IMR-90 (cell line): ENCODE measurements at regions not wholly inside any gene's neighbourhood (a gene's known extent, or its start where the extent isn't known, plus 50 kb on each side); places are given as distances from the start of the nearest gene placed in this dataset.

Experiments used
- ATAC-seq: fragments of 200-7000 bp; cut with Tn5 transposase; 2 replicates; pipeline ENCODE4 v1.9.1; 2020; ENCODE audit warnings: low read depth, mild to moderate bottlenecking, moderate library complexity
- BruUV-seq: library from RNA; stranded (reverse); fragments of 400-500 nt; replicated peaks from 2 replicates; lab custom pipeline; 2021; lab: Mats Ljungman, UMichigan
- CTCF ChIA-PET: fragments of 300-600 bp; formaldehyde crosslinking; extraction: SDS; loops from one replicate; lab custom pipeline; 2021; ENCODE audit warnings: antibody characterized with exemption; lab: Yijun Ruan, JAX
- POLR2A ChIA-PET: fragments of 300-600 bp; sonication (Branson Sonifier 250); formaldehyde crosslinking; loops from one replicate; lab custom pipeline; 2022; ENCODE audit warnings: antibody characterized with exemption; ENCODE audit not compliant: unreplicated experiment; lab: Charles Lee
- DNase-seq: peaks from one replicate; pipeline ENCODE4 v3.0.0; 2013
- H2AFZ ChIP-seq: replicated peaks from 2 replicates; pipeline ENCODE3; 2013; ENCODE audit warnings: low read length, mild to moderate bottlenecking; ENCODE audit not compliant: poor library complexity
- H2AK5ac ChIP-seq: 2 replicates; pipeline ENCODE4 v1.6.1; 2013; ENCODE audit warnings: low read depth, low read length, inconsistent platforms
- H2AK9ac ChIP-seq: replicated peaks from 2 replicates; pipeline ENCODE3; 2013; ENCODE audit warnings: mild to moderate bottlenecking, low read depth, low read length, moderate library complexity; ENCODE audit not compliant: poor library complexity
- H2BK120ac ChIP-seq: 2 replicates; pipeline ENCODE4 v1.6.1; 2013; ENCODE audit warnings: low read depth, low read length, inconsistent platforms
- H2BK15ac ChIP-seq: 3 replicates; pipeline ENCODE4 v1.6.1; 2013; ENCODE audit warnings: low read depth, low read length, inconsistent platforms
- H2BK20ac ChIP-seq: 2 replicates; pipeline ENCODE4 v1.6.1; 2013; ENCODE audit warnings: low read depth, mild to moderate bottlenecking, inconsistent platforms, low read length, moderate library complexity
- H2BK5ac ChIP-seq: 2 replicates; pipeline ENCODE4 v1.6.1; 2013; ENCODE audit warnings: mild to moderate bottlenecking, low read depth, low read length, inconsistent platforms; ENCODE audit not compliant: poor library complexity, severe bottlenecking
- H3K14ac ChIP-seq: replicated peaks from 2 replicates; pipeline ENCODE4 v1.6.1; 2013; ENCODE audit warnings: low read depth, low read length, inconsistent platforms
- H3K18ac ChIP-seq: 2 replicates; pipeline ENCODE4 v1.6.1; 2013; ENCODE audit warnings: low read depth, low read length, control low read depth
- H3K23ac ChIP-seq: 2 replicates; pipeline ENCODE4 v1.6.1; 2013; ENCODE audit warnings: low read depth, low read length, inconsistent platforms
- H3K27ac ChIP-seq: 2 replicates; pipeline ENCODE4 v1.5.1; 2013; ENCODE audit warnings: mild to moderate bottlenecking, control low read depth, low read length; ENCODE audit not compliant: insufficient read depth
- H3K27me3 ChIP-seq: 2 replicates; pipeline ENCODE4 v1.6.1; 2013; ENCODE audit warnings: low read length; ENCODE audit not compliant: control insufficient read depth, insufficient read depth
- H3K36me3 ChIP-seq: 2 replicates; pipeline ENCODE4 v1.6.1; 2013; ENCODE audit warnings: low read length, mixed read lengths; ENCODE audit not compliant: control insufficient read depth, insufficient read depth
- H3K4ac ChIP-seq: 2 replicates; pipeline ENCODE4 v1.6.1; 2013; ENCODE audit warnings: low read depth, low read length, inconsistent platforms
- H3K4me1 ChIP-seq: 2 replicates; pipeline ENCODE4 v1.6.1; 2013; ENCODE audit warnings: low read length, mixed read lengths; ENCODE audit not compliant: control insufficient read depth, insufficient read depth
- H3K4me2 ChIP-seq: 2 replicates; pipeline ENCODE4 v1.6.1; 2013; ENCODE audit warnings: low read depth, mild to moderate bottlenecking, control low read depth, low read length, moderate library complexity
- H3K4me3 ChIP-seq: 2 replicates; pipeline ENCODE4 v1.5.1; 2013; ENCODE audit warnings: low read depth, mild to moderate bottlenecking, control low read depth, low read length, moderate library complexity; ENCODE audit not compliant: insufficient read depth
- H3K56ac ChIP-seq: 2 replicates; pipeline ENCODE4 v1.6.1; 2013; ENCODE audit warnings: low read length, inconsistent platforms; ENCODE audit not compliant: insufficient read depth; ENCODE audit errors: extremely low read depth
- H3K79me1 ChIP-seq, 2 experiments: 2 replicates each; pipeline ENCODE4 v1.6.1; 2013; ENCODE audit warnings: low read length in 2 of 2, inconsistent platforms in 1 of 2, low read depth in 1 of 2
- H3K9ac ChIP-seq: 2 replicates; pipeline ENCODE4 v1.6.1; 2013; ENCODE audit warnings: low read depth, low read length, control low read depth
- H3K9me1 ChIP-seq: 2 replicates; pipeline ENCODE4 v1.6.1; 2013; ENCODE audit warnings: low read length, inconsistent platforms; ENCODE audit not compliant: insufficient read depth
- H3K9me3 ChIP-seq: 2 replicates; pipeline ENCODE4 v1.6.1; 2013; ENCODE audit warnings: low read length; ENCODE audit not compliant: control insufficient read depth, insufficient read depth
- H4K20me1 ChIP-seq: 2 replicates; pipeline ENCODE4 v1.6.1; 2013; ENCODE audit warnings: low read length, inconsistent platforms; ENCODE audit not compliant: insufficient read depth
- H4K5ac ChIP-seq: 2 replicates; pipeline ENCODE4 v1.6.1; 2013; ENCODE audit warnings: mild to moderate bottlenecking, low read depth, low read length, control low read depth
- H4K8ac ChIP-seq, 2 experiments: 2 replicates each; pipeline ENCODE4 v1.6.1; 2013; ENCODE audit warnings: low read depth in 2 of 2, low read length in 2 of 2, control low read depth in 1 of 2, inconsistent platforms in 1 of 2
- H4K91ac ChIP-seq: 2 replicates; pipeline ENCODE4 v1.6.1; 2013; ENCODE audit warnings: low read depth, low read length, inconsistent platforms; ENCODE audit not compliant: insufficient read depth
- CHD1 ChIP-seq: IDR thresholded peaks from 2 replicates; pipeline ENCODE4 v1.6.1; 2012; ENCODE audit warnings: low read depth, low read length, improper control_type of control experiment
- CTCF ChIP-seq: conservative IDR thresholded peaks from 2 replicates; pipeline ENCODE4 v1.5.1; 2012; ENCODE audit warnings: mild to moderate bottlenecking, low read depth, low read length, improper control_type of control experiment
- MAFK ChIP-seq: IDR thresholded peaks from 2 replicates; pipeline ENCODE4 v1.6.1; 2012; ENCODE audit warnings: low read depth, low read length, improper control_type of control experiment
- WGBS, 2 experiments: methylation state at CpG; one replicate each; pipeline versions ENCODE4 v1.1.5 to v1.1.7; 2013; ENCODE audit warnings: missing lambda C conversion rate in 2 of 2; ENCODE audit not compliant: insufficient read length in 1 of 2; ENCODE audit errors: extremely low coverage in 2 of 2; 5-methylcytosine and 5-hydroxymethylcytosine counted together
- dilution Hi-C: fragments of 300-500 bp; cut with HindIII; formaldehyde crosslinking; loops from one replicate; pipeline ENCODE4 v1.14.3; 2018; ENCODE audit warnings: low sequenced_read_pairs; ENCODE audit not compliant: unreplicated experiment
- in situ Hi-C: fragments of 300-500 bp; cut with MboI; formaldehyde crosslinking; loops from 3 replicates; pipeline ENCODE4 v1.14.3; 2019; ENCODE audit warnings: low sequenced_read_pairs, inconsistent platforms, mixed read lengths
- intact Hi-C: fragments of 100-400 bp; cut with micrococcal nuclease; formaldehyde crosslinking; loops from 2 replicates; pipeline ENCODE4 v1.10.0; 2022

- H2BK20ac ChIP-seq, result no peak overlapping the region
- H3K4me2 ChIP-seq, result no peak overlapping the region
- no peak overlapping the region for H3K14ac ChIP-seq
- no peak overlapping the region for H2AK9ac ChIP-seq
- no peak overlapping the region for H4K8ac ChIP-seq
- no peak overlapping the region for H4K91ac ChIP-seq
- intact Hi-C loops (no loop called here), dilution Hi-C loops (no loop called here), in situ Hi-C loops (no loop called here)
- no peak for ATAC-seq
- H3K27me3 ChIP-seq, result no peaks in the 10 kb centered on the region
- H3K4me3 ChIP-seq, result no peak overlapping the region
- H3K79me1 ChIP-seq, result no peaks in the 10 kb centered on the region
- H2BK5ac ChIP-seq, result no peak overlapping the region
- no peak overlapping the region for H3K18ac ChIP-seq
- H4K20me1 ChIP-seq, result no peaks in the 10 kb centered on the region
- no peaks in the 10 kb centered on the region for H3K36me3 ChIP-seq
- no peak overlapping the region for H3K4ac ChIP-seq
- no peak for TF ChIP-seq CHD1
- no peak for TF ChIP-seq CTCF
- TF ChIP-seq MAFK, result no peak
- ChIA-PET CTCF (interaction anchor here (0.6 kb wide), 1 partner anchor 8 kb away, joined by 4 read pairs; no protein-coding TSS in a partner anchor), POLR2A (no interaction called here)
- no peak overlapping the region for H3K27ac ChIP-seq
- WGBS, 2 experiments, result 0% methylated on average over 1 of the region's 4 CpGs; no CpG with 5 or more reads in 1 of the 2 experiments
- H3K9me3 ChIP-seq, result no peaks in the 10 kb centered on the region; the same call in 1 of the 2 replicates
- no peak overlapping the region for H2AK5ac ChIP-seq
- no peak overlapping the region for H3K9ac ChIP-seq
- H3K56ac ChIP-seq, result no peak overlapping the region
- H2BK120ac ChIP-seq, result no peak overlapping the region
- no TSS peak for BruUV-seq
- H3K9me1 ChIP-seq, result no peaks in the 10 kb centered on the region
- no peak overlapping the region for H2BK15ac ChIP-seq
- H4K5ac ChIP-seq, result no peak overlapping the region
- no peak overlapping the region for H2AFZ ChIP-seq
- DNase-seq, result no peak
- H3K23ac ChIP-seq, result no peak overlapping the region
- no peaks in the 10 kb centered on the region for H3K4me1 ChIP-seq
These were observed 136.8 kb downstream of the UQCRFS1 start for GRCh38 chr19:29076161-29076560.
